Stimulated activated CD4-positive, alpha-beta T cell treated with anti-CD3 and anti-CD28 coated beads, Interleukin-12 subunit alpha, Interleukin-12 subunit beta, amount 100 ng/mL, for 48 hours (primary cell): ENCODE measurements at regions not wholly inside any gene's neighbourhood (a gene's known extent, or its start where the extent isn't known, plus 50 kb on each side); places are given as distances from the start of the nearest gene placed in this dataset.

Source experiments
- DNase-seq, 3 donors: peaks; one replicate each; pipeline ENCODE4 v3.0.0-alpha.2; 2020; ENCODE audit warnings: low read depth in 2 of 3, low spot score in 1 of 3

GRCh38 chr4:184942444-184943425, 75.6 kb upstream of the HELT start:
- no peak for DNase-seq

GRCh38 chr4:184949020-184949419, 69.3 kb upstream of the HELT start:
- no peak for DNase-seq

- no peak for DNase-seq
Measured at GRCh38 chr4:184950117-184950830, 68.0 kb upstream of the HELT start.

GRCh38 chr4:184950926-184951325, 67.4 kb upstream of the HELT start:
- no peak for DNase-seq

GRCh38 chr4:184951668-184952160, 66.6 kb upstream of the HELT start:
- no peak for DNase-seq

- DNase-seq = no peak
Measured at GRCh38 chr4:184952522-184952921, 65.8 kb upstream of the HELT start.

- DNase-seq = no peak
Measured at GRCh38 chr4:184953421-184953945, 64.8 kb upstream of the HELT start.

GRCh38 chr4:184953971-184954370, 64.3 kb upstream of the HELT start:
- DNase-seq = no peak

GRCh38 chr4:184954482-184954881, 63.8 kb upstream of the HELT start:
- DNase-seq = no peak

GRCh38 chr4:184955116-184955515, 63.2 kb upstream of the HELT start:
- DNase-seq = no peak

- no peak for DNase-seq
Measured at GRCh38 chr4:184955636-184956035, 62.7 kb upstream of the HELT start.

- DNase-seq = no peak
Measured at GRCh38 chr4:184957446-184958115, 60.7 kb upstream of the HELT start.

- no peak for DNase-seq
Measured at GRCh38 chr4:184958127-184958922, 60.0 kb upstream of the HELT start.

GRCh38 chr4:184958923-184959210, 59.4 kb upstream of the HELT start:
- DNase-seq = no peak

- no peak for DNase-seq
Measured at GRCh38 chr4:184959309-184959708, 59.0 kb upstream of the HELT start.

- DNase-seq = no peak
Measured at GRCh38 chr4:184959786-184960185, 58.5 kb upstream of the HELT start.

GRCh38 chr4:184960505-184960971, 57.8 kb upstream of the HELT start:
- no peak for DNase-seq

- DNase-seq = no peak
Measured at GRCh38 chr4:184961660-184962059, 56.6 kb upstream of the HELT start.

- no peak for DNase-seq
Measured at GRCh38 chr4:184962125-184962638, 56.1 kb upstream of the HELT start.
